ENCODE measurements at regions not wholly inside any gene's neighbourhood (a gene's known extent, or its start where the extent isn't known, plus 50 kb on each side); places are given as distances from the start of the nearest gene placed in this dataset.

- TF ChIP-seq CTCF (conservative IDR thresholded peaks at IDR 0.05; ENCODE audit: low read length): no peak
- no peak for TF ChIP-seq EZH2phosphoT487 (IDR thresholded peaks at IDR 0.05; ENCODE audit: borderline replicate concordance, low read depth, low read length)
These were observed 87.7 kb upstream of the HMGCLL1 start for GRCh38 chr6:55666606-55667225.

Data from OCI-LY7 (cell line).